ENCODE measurements at regions not wholly inside any gene's neighbourhood (a gene's known extent, or its start where the extent isn't known, plus 50 kb on each side); places are given as distances from the start of the nearest gene placed in this dataset.

GRCh38 chr2:156748221-156748620 is 312.0 kb downstream of the GPD2 start:
- Histone ChIP-seq H3K36me3 (ENCODE audit: control insufficient read depth, low read length) (no peaks in the 10 kb centered on the region), H3K9me2 (replicated peaks; ENCODE audit: control insufficient read depth, low read length) (no peaks in the 10 kb centered on the region), H3K9me3 (ENCODE audit: control insufficient read depth, insufficient read depth, low read length) (no peaks in the 10 kb centered on the region), H3K79me2 (ENCODE audit: control insufficient read depth, low read length) (no peaks in the 10 kb centered on the region), H3K4me1 (ENCODE audit: control insufficient read depth, low read length) (no peaks in the 10 kb centered on the region), H3F3A (ENCODE audit: control insufficient read depth, insufficient read depth) (no peaks in the 10 kb centered on the region), H3K27me3 (ENCODE audit: control insufficient read depth, low read length) (no peaks in the 10 kb centered on the region), H3K27ac (ENCODE audit: low read depth, low read length) (no peak overlapping the region), H3K4me3 (ENCODE audit: low read length) (no peak overlapping the region), H4K20me1 (ENCODE audit: control insufficient read depth, insufficient read depth, low read depth, low read length) (no peaks in the 10 kb centered on the region), H3K4me2 (ENCODE audit: low read length) (no peak overlapping the region)
- TF ChIP-seq CTCF (IDR thresholded peaks at IDR 0.05; ENCODE audit: low read depth, low read length, poor library complexity, severe bottlenecking) (no peak), EZH2phosphoT487 (IDR thresholded peaks at IDR 0.05; ENCODE audit: borderline replicate concordance, low read length) (no peak)

GRCh38 chr2:156752042-156752441 is 315.9 kb downstream of the GPD2 start:
- Histone ChIP-seq H4K20me1 (ENCODE audit: control insufficient read depth, insufficient read depth, low read depth, low read length) (no peaks in the 10 kb centered on the region), H3K4me1 (ENCODE audit: control insufficient read depth, low read length) (no peaks in the 10 kb centered on the region), H3K9me2 (replicated peaks; ENCODE audit: control insufficient read depth, low read length) (no peaks in the 10 kb centered on the region; the same call in 1 of the 2 replicates), H3K4me2 (ENCODE audit: low read length) (no peak overlapping the region), H3K4me3 (ENCODE audit: low read length) (no peak overlapping the region), H3K79me2 (ENCODE audit: control insufficient read depth, low read length) (no peaks in the 10 kb centered on the region), H3K9me3 (ENCODE audit: control insufficient read depth, insufficient read depth, low read length) (no peaks in the 10 kb centered on the region), H3F3A (ENCODE audit: control insufficient read depth, insufficient read depth) (no peaks in the 10 kb centered on the region), H3K36me3 (ENCODE audit: control insufficient read depth, low read length) (no peaks in the 10 kb centered on the region), H3K27ac (ENCODE audit: low read depth, low read length) (no peak overlapping the region), H3K27me3 (ENCODE audit: control insufficient read depth, low read length) (no peaks in the 10 kb centered on the region)
- no peak for TF ChIP-seq CTCF (IDR thresholded peaks at IDR 0.05; ENCODE audit: low read depth, low read length, poor library complexity, severe bottlenecking)
- no peak for TF ChIP-seq EZH2phosphoT487 (IDR thresholded peaks at IDR 0.05; ENCODE audit: borderline replicate concordance, low read length)

GRCh38 chr2:156753766-156754165 is 317.6 kb downstream of the GPD2 start:
- Histone ChIP-seq H4K20me1 (ENCODE audit: control insufficient read depth, insufficient read depth, low read depth, low read length) (no peaks in the 10 kb centered on the region), H3K79me2 (ENCODE audit: control insufficient read depth, low read length) (no peaks in the 10 kb centered on the region), H3K27me3 (ENCODE audit: control insufficient read depth, low read length) (no peaks in the 10 kb centered on the region), H3K4me2 (ENCODE audit: low read length) (no peak overlapping the region), H3K4me1 (ENCODE audit: control insufficient read depth, low read length) (no peaks in the 10 kb centered on the region), H3K36me3 (ENCODE audit: control insufficient read depth, low read length) (no peaks in the 10 kb centered on the region), H3K9me3 (ENCODE audit: control insufficient read depth, insufficient read depth, low read length) (no peaks in the 10 kb centered on the region), H3F3A (ENCODE audit: control insufficient read depth, insufficient read depth) (no peaks in the 10 kb centered on the region), H3K9me2 (replicated peaks; ENCODE audit: control insufficient read depth, low read length) (no peaks in the 10 kb centered on the region; the same call in 1 of the 2 replicates), H3K4me3 (ENCODE audit: low read length) (no peak overlapping the region), H3K27ac (ENCODE audit: low read depth, low read length) (no peak overlapping the region)
- TF ChIP-seq EZH2phosphoT487 (IDR thresholded peaks at IDR 0.05; ENCODE audit: borderline replicate concordance, low read length) = no peak
- TF ChIP-seq CTCF (IDR thresholded peaks at IDR 0.05; ENCODE audit: low read depth, low read length, poor library complexity, severe bottlenecking) = no peak

GRCh38 chr2:156756516-156756915 is 320.3 kb downstream of the GPD2 start:
- no peak overlapping the region for H3K27ac ChIP-seq (ENCODE audit: low read depth, low read length)
- H3K27me3 ChIP-seq (ENCODE audit: control insufficient read depth, low read length) = no peaks in the 10 kb centered on the region
- no peaks in the 10 kb centered on the region for H4K20me1 ChIP-seq (ENCODE audit: control insufficient read depth, insufficient read depth, low read depth, low read length)
- TF ChIP-seq EZH2phosphoT487 (IDR thresholded peaks at IDR 0.05; ENCODE audit: borderline replicate concordance, low read length) (no peak), CTCF (IDR thresholded peaks at IDR 0.05; ENCODE audit: low read depth, low read length, poor library complexity, severe bottlenecking) (no peak)
- no peak overlapping the region for H3K4me2 ChIP-seq (ENCODE audit: low read length)
- H3K9me3 ChIP-seq (ENCODE audit: control insufficient read depth, insufficient read depth, low read length) = no peaks in the 10 kb centered on the region
- H3K9me2 ChIP-seq (replicated peaks; ENCODE audit: control insufficient read depth, low read length) = no peaks in the 10 kb centered on the region; the same call in 1 of the 2 replicates
- H3K36me3 ChIP-seq (ENCODE audit: control insufficient read depth, low read length) = no peaks in the 10 kb centered on the region
- no peaks in the 10 kb centered on the region for H3K79me2 ChIP-seq (ENCODE audit: control insufficient read depth, low read length)
- no peaks in the 10 kb centered on the region for H3K4me1 ChIP-seq (ENCODE audit: control insufficient read depth, low read length)
- no peaks in the 10 kb centered on the region for H3F3A ChIP-seq (ENCODE audit: control insufficient read depth, insufficient read depth)
- no peak overlapping the region for H3K4me3 ChIP-seq (ENCODE audit: low read length)

Data from DOHH2 (cell line).